Uterus (tissue), 2 donors: ENCODE measurements at regions not wholly inside any gene's neighbourhood (a gene's known extent, or its start where the extent isn't known, plus 50 kb on each side); places are given as distances from the start of the nearest gene placed in this dataset.

Source experiments
- POLR2A ChIP-seq, 2 donors: fragments of 450-650 bp; IDR thresholded peaks; one replicate each; pipeline ENCODE4 v1.6.1; 2016; ENCODE audit warnings: antibody characterized with exemption in 2 of 2, mild to moderate bottlenecking in 1 of 2, moderate library complexity in 1 of 2
- TF ChIP-seq, protein P1 (sequence below), 4 experiments: fragments of 200-600 bp in 2 of 4; fragments of 450-650 bp in 2 of 4; sonication (generic) in 2 of 4; IDR thresholded peaks; one replicate each; pipeline ENCODE4 v1.5.1; 2016 to 2019; ENCODE audit warnings: antibody characterized with exemption in 4 of 4, mild to moderate bottlenecking in 2 of 4, moderate library complexity in 1 of 4

DNA sequence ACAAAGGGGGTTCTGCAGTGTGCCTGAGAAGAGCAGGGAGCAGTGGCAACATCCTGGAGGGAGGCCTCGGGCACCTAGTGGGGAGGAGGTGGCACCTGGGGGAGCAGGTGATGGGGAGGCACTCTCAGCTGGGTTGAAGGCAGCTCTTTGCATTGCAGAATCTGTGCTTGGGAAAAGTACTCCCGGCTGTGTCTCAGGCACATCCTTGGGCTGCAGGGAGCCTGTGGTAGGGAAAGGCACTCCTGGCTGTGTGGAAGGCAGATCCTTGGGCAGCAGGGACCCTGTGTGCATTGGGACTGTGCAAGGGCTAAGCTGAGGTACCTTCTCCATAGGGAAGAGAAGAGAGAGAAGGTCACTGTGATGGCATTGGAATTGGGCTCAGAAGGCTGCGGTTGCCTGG lies 52.8 kb upstream of the ANTXRL start:
- TF ChIP-seq, protein P1, sequence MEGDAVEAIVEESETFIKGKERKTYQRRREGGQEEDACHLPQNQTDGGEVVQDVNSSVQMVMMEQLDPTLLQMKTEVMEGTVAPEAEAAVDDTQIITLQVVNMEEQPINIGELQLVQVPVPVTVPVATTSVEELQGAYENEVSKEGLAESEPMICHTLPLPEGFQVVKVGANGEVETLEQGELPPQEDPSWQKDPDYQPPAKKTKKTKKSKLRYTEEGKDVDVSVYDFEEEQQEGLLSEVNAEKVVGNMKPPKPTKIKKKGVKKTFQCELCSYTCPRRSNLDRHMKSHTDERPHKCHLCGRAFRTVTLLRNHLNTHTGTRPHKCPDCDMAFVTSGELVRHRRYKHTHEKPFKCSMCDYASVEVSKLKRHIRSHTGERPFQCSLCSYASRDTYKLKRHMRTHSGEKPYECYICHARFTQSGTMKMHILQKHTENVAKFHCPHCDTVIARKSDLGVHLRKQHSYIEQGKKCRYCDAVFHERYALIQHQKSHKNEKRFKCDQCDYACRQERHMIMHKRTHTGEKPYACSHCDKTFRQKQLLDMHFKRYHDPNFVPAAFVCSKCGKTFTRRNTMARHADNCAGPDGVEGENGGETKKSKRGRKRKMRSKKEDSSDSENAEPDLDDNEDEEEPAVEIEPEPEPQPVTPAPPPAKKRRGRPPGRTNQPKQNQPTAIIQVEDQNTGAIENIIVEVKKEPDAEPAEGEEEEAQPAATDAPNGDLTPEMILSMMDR (IDR thresholded peaks at IDR 0.05) = no peak
- TF ChIP-seq POLR2A (IDR thresholded peaks at IDR 0.05) = no peak
